HG03442 (cell line): ENCODE measurements at regions not wholly inside any gene's neighbourhood (a gene's known extent, or its start where the extent isn't known, plus 50 kb on each side); places are given as distances from the start of the nearest gene placed in this dataset.
"Not testable (repeated sequence)": the region's sequence is repeated elsewhere in the genome, so short reads cannot be mapped to it uniquely, and the experiment has no call there.

Experiments
- ATAC-seq: cut with Tn5 transposase; IDR thresholded peaks from one replicate; pipeline ENCODE4 v1.9.1; 2021; ENCODE audit warnings: mild to moderate bottlenecking, moderate library complexity; ENCODE audit not compliant: unreplicated experiment

GRCh38 chr5:57429513-57430120 is 53.0 kb downstream of the ACTBL2 start:
- ATAC-seq, result no peak

GRCh38 chr5:57429021-57429420 is 53.6 kb downstream of the ACTBL2 start:
- ATAC-seq, result not testable (repeated sequence)

- no peak for ATAC-seq
Measured at GRCh38 chr5:57422993-57423392, 59.6 kb downstream of the ACTBL2 start.

GRCh38 chr5:57422341-57422740 is 60.3 kb downstream of the ACTBL2 start:
- ATAC-seq, result no peak

GRCh38 chr5:57420801-57421200 is 61.8 kb downstream of the ACTBL2 start:
- ATAC-seq, result no peak

- ATAC-seq, result no peak
Measured at GRCh38 chr5:57417971-57418370, 64.6 kb downstream of the ACTBL2 start.

GRCh38 chr5:57417320-57417719 is 65.3 kb downstream of the ACTBL2 start:
- no peak for ATAC-seq

- no peak for ATAC-seq
Measured at GRCh38 chr5:57416278-57416994, 66.2 kb downstream of the ACTBL2 start.

GRCh38 chr5:57414857-57415256 is 67.8 kb downstream of the ACTBL2 start:
- no peak for ATAC-seq

- no peak for ATAC-seq
Measured at GRCh38 chr5:57414191-57414590, 68.4 kb downstream of the ACTBL2 start.

GRCh38 chr5:57413145-57413544 is 69.5 kb downstream of the ACTBL2 start:
- ATAC-seq, result no peak

- no peak for ATAC-seq
Measured at GRCh38 chr5:57412680-57413079, 69.9 kb downstream of the ACTBL2 start.

GRCh38 chr5:57411982-57412381 is 70.6 kb downstream of the ACTBL2 start:
- no peak for ATAC-seq

GRCh38 chr5:57410374-57411320 is 72.0 kb downstream of the ACTBL2 start:
- no peak for ATAC-seq

- ATAC-seq, result no peak
Measured at GRCh38 chr5:57408714-57409113, 73.9 kb downstream of the ACTBL2 start.

GRCh38 chr5:57408285-57408684 is 74.3 kb downstream of the ACTBL2 start:
- no peak for ATAC-seq

- no peak for ATAC-seq
Measured at GRCh38 chr5:57407391-57407790, 75.2 kb downstream of the ACTBL2 start.

GRCh38 chr5:57406641-57407040 is 76.0 kb downstream of the ACTBL2 start:
- no peak for ATAC-seq

GRCh38 chr5:57405984-57406383 is 76.6 kb downstream of the ACTBL2 start:
- ATAC-seq, result no peak

- no peak for ATAC-seq
Measured at GRCh38 chr5:57402761-57403160, 79.8 kb downstream of the ACTBL2 start.

- no peak for ATAC-seq
Measured at GRCh38 chr5:57402348-57402747, 80.3 kb downstream of the ACTBL2 start.
